K562 (cell line): ENCODE measurements at regions not wholly inside any gene's neighbourhood (a gene's known extent, or its start where the extent isn't known, plus 50 kb on each side); places are given as distances from the start of the nearest gene placed in this dataset.

Experiments
- ATAC-seq: fragments of 200-7000 bp; cut with Tn5 transposase; 3 replicates; pipeline ENCODE4 v1.9.1; 2020; ENCODE audit warnings: moderate library complexity
- BruUV-seq: library from RNA; stranded (reverse); fragments of 400-500 nt; replicated peaks from 2 replicates; lab custom pipeline; 2021; lab: Mats Ljungman, UMichigan
- CTCF ChIA-PET: fragments of 300-600 bp; formaldehyde crosslinking; extraction: SDS; loops from one replicate; lab custom pipeline; 2021; ENCODE audit warnings: low intra/inter-chr PET ratio; lab: Yijun Ruan, JAX
- POLR2A ChIA-PET: fragments of 300-600, 350-650 bp; sonication (Branson Sonifier 250); formaldehyde crosslinking; extraction: SDS; loops from one replicate; lab custom pipeline; 2021; ENCODE audit warnings: antibody characterized with exemption, inconsistent platforms; lab: Yijun Ruan, JAX
- DNase-seq, 4 experiments: peaks; one replicate each; pipeline versions ENCODE4 v3.0.0 to v3.0.0-alpha.2; 2011 to 2018; ENCODE audit warnings: low spot score in 3 of 4, mixed read lengths in 3 of 4; ENCODE audit errors: extremely low read depth in 1 of 4
- FAIRE-seq: peaks from 2 replicates; lab custom pipeline; 2011; peaks lifted over from hg19 to GRCh38; lab: Jason Lieb, UNC
- H2AFZ ChIP-seq: 2 replicates; pipeline ENCODE4 v1.6.0; 2011; ENCODE audit warnings: low read depth, low read length, control low read depth, inconsistent platforms
- H3K27ac ChIP-seq: fragments of 200-600 bp; 3 replicates; pipeline ENCODE4 v1.8.0; 2011; ENCODE audit warnings: low read depth, mild to moderate bottlenecking, control low read depth, inconsistent platforms, low read length, moderate library complexity, mixed read lengths; ENCODE audit errors: extremely low read depth
- H3K27me3 ChIP-seq, 2 experiments: fragments of 300-600 bp in 1 of 2; 2 replicates in 1 of 2; 3 replicates in 1 of 2; pipeline versions ENCODE4 v1.6.0 to v1.8.0; 2011; ENCODE audit warnings: inconsistent platforms in 2 of 2, low read length in 2 of 2, mild to moderate bottlenecking in 1 of 2, mixed read lengths in 1 of 2, moderate library complexity in 1 of 2; ENCODE audit not compliant: control insufficient read depth in 2 of 2, insufficient read depth in 2 of 2
- H3K36me3 ChIP-seq: fragments of 300-600 bp; 3 replicates; pipeline ENCODE4 v1.8.0; 2011; ENCODE audit warnings: mild to moderate bottlenecking, low read length, inconsistent platforms; ENCODE audit not compliant: control insufficient read depth, insufficient read depth
- H3K4me1 ChIP-seq, 2 experiments: fragments of 200-600 bp in 1 of 2; replicated peaks in 1 of 2; 2 replicates in 1 of 2; 3 replicates in 1 of 2; pipeline versions ENCODE4 v1.5.1 to v1.8.0; 2011; ENCODE audit warnings: inconsistent platforms in 2 of 2, low read length in 2 of 2, mild to moderate bottlenecking in 1 of 2, mixed read lengths in 1 of 2, moderate library complexity in 1 of 2; ENCODE audit not compliant: control insufficient read depth in 2 of 2, insufficient read depth in 2 of 2
- H3K4me2 ChIP-seq: 2 replicates; pipeline ENCODE4 v1.6.1; 2011; ENCODE audit warnings: low read length, control low read depth, inconsistent platforms, mixed read lengths; ENCODE audit not compliant: insufficient read depth
- H3K4me3 ChIP-seq: fragments of 200-600 bp; sonication (generic), shearing (Covaris generic); 2 replicates; pipeline ENCODE4 v1.5.1; 2016; ENCODE audit warnings: control low read depth, inconsistent platforms
- H3K79me2 ChIP-seq: fragments of 200-600 bp; 3 replicates; pipeline ENCODE4 v1.8.0; 2011; ENCODE audit warnings: low read length, inconsistent platforms; ENCODE audit not compliant: control insufficient read depth, insufficient read depth
- H3K9ac ChIP-seq, 2 experiments: 2 replicates each; pipeline versions ENCODE4 v1.6.0 to v1.6.1; 2011; ENCODE audit warnings: low read depth in 2 of 2, low read length in 2 of 2, control low read depth in 1 of 2, inconsistent platforms in 1 of 2, mild to moderate bottlenecking in 1 of 2, mixed read lengths in 1 of 2; ENCODE audit not compliant: insufficient read depth in 1 of 2
- H3K9me1 ChIP-seq: one replicate; pipeline ENCODE4 v1.6.0; 2011; ENCODE audit warnings: inconsistent platforms, mild to moderate bottlenecking, low read length, moderate library complexity; ENCODE audit not compliant: control insufficient read depth, insufficient read depth
- H3K9me3 ChIP-seq: replicated peaks from 2 replicates; pipeline ENCODE4 v1.5.1; 2011; ENCODE audit warnings: low read depth, low read length, inconsistent platforms; ENCODE audit not compliant: control insufficient read depth, insufficient read depth
- H4K20me1 ChIP-seq: replicated peaks from 2 replicates; pipeline ENCODE4 v1.6.1; 2011; ENCODE audit warnings: low read length, inconsistent platforms, mixed read lengths; ENCODE audit not compliant: control insufficient read depth, insufficient read depth
- CREB3 ChIP-seq: fragments of 450-650 bp; conservative IDR thresholded peaks from 2 replicates; pipeline ENCODE4 v1.6.1; 2016; ENCODE audit warnings: missing genetic modification characterization, low read depth, mild to moderate bottlenecking, missing compliant biosample characterization, moderate library complexity
- CREM ChIP-seq: IDR thresholded peaks from 2 replicates; pipeline ENCODE4 v1.6.1; 2014; ENCODE audit warnings: antibody characterized with exemption, low read depth
- DIDO1 ChIP-seq: fragments of 450-650 bp; IDR thresholded peaks from 2 replicates; pipeline ENCODE4 v1.6.1; 2016; ENCODE audit warnings: low read depth, missing biosample characterization, missing genetic modification characterization
- ELF1 ChIP-seq: fragments of 200-800 bp; sonication (Bioruptor generic); IDR thresholded peaks from 2 replicates; pipeline ENCODE4 v1.6.1; 2016; ENCODE audit warnings: missing genetic modification characterization, missing compliant biosample characterization
- ELK1 ChIP-seq: sonication (generic); formaldehyde crosslinking; IDR thresholded peaks from 2 replicates; pipeline ENCODE4 v1.8.1; 2022; ENCODE audit warnings: missing genetic modification reagents
- EP300 ChIP-seq: IDR thresholded peaks from 2 replicates; pipeline ENCODE4 v1.6.1; 2012; ENCODE audit warnings: low read length, improper control_type of control experiment
- ETV5 ChIP-seq: sonication (generic); formaldehyde crosslinking; IDR thresholded peaks from 2 replicates; pipeline ENCODE4 v1.4.0; 2020; ENCODE audit warnings: low read depth, mild to moderate bottlenecking, missing genetic modification reagents
- HINFP ChIP-seq: fragments of 450-650 bp; conservative IDR thresholded peaks from 2 replicates; pipeline ENCODE4 v1.6.1; 2016; ENCODE audit warnings: missing genetic modification characterization, low read depth, mild to moderate bottlenecking, control low read depth, missing compliant biosample characterization
- MAZ ChIP-seq, 2 experiments: fragments of 450-650 bp in 1 of 2; sonication (generic) in 1 of 2; formaldehyde crosslinking; IDR thresholded peaks in 1 of 2; conservative IDR thresholded peaks in 1 of 2; 2 replicates each; pipeline versions ENCODE4 v1.4.0 to v1.5.0; 2020; ENCODE audit warnings: mild to moderate bottlenecking in 1 of 2, missing genetic modification reagents in 1 of 2
- MBD2 ChIP-seq: sonication (generic); IDR thresholded peaks from 2 replicates; pipeline ENCODE4 v1.6.1; 2016; ENCODE audit warnings: low read depth, borderline replicate concordance
- TAF7 ChIP-seq: fragments of 450-650 bp; IDR thresholded peaks from 2 replicates; pipeline ENCODE4 v1.6.1; 2016; ENCODE audit warnings: missing genetic modification characterization, missing compliant biosample characterization
- YY1 ChIP-seq, 3 experiments: IDR thresholded peaks; 2 replicates each; pipeline ENCODE4 v1.6.1; 2011; ENCODE audit warnings: low read length in 2 of 3, mild to moderate bottlenecking in 2 of 3, moderate library complexity in 2 of 3, borderline replicate concordance in 1 of 3, control low read depth in 1 of 3, low read depth in 1 of 3; ENCODE audit not compliant: insufficient read depth in 3 of 3, insufficient replicate concordance in 2 of 3, control insufficient read depth in 1 of 3, insufficient read length in 1 of 3; ENCODE audit errors: extremely low read depth in 1 of 3
- ZNF3 ChIP-seq: fragments of 250-450 bp; sonication (Bioruptor Pico); IDR thresholded peaks from 2 replicates; pipeline ENCODE4 v1.5.0; 2021; ENCODE audit warnings: mild to moderate bottlenecking, moderate library complexity
- ZNF311 ChIP-seq: fragments of 250-450 bp; sonication (Bioruptor Pico); IDR thresholded peaks from 2 replicates; pipeline ENCODE4 v1.4.0; 2020; ENCODE audit warnings: mild to moderate bottlenecking, moderate library complexity
- ZNF592 ChIP-seq: fragments of 450-650 bp; IDR thresholded peaks from 2 replicates; pipeline ENCODE4 v1.6.1; 2017; ENCODE audit warnings: antibody characterized with exemption, mild to moderate bottlenecking
- WGBS: fragments of 100-300 bp; shearing (Covaris generic); methylation state at CpG from one replicate; pipeline ENCODE4 v1.1.6; 2016; ENCODE audit warnings: low coverage, mixed read lengths; ENCODE audit not compliant: insufficient coverage; ENCODE audit errors: missing lambda C conversion rate; 5-methylcytosine and 5-hydroxymethylcytosine counted together
- in situ Hi-C: fragments of 300-500 bp; cut with MboI; formaldehyde crosslinking; loops from 4 replicates; pipeline ENCODE4 v1.15.0; 2018; ENCODE audit warnings: inconsistent platforms, mixed read lengths
- intact Hi-C: fragments of 100-400 bp; cut with micrococcal nuclease; formaldehyde crosslinking; loops from 2 replicates; pipeline ENCODE4 v1.14.2; 2022

- BruUV-seq, result no TSS peak
- no peak for DNase-seq
- no peak for FAIRE-seq
- TF ChIP-seq ETV5 (CRISPR knock-in tag) (no peak), YY1 (IDR thresholded peaks at IDR 0.05; ENCODE audit: borderline replicate concordance in 1 of 3, control insufficient read depth in 1 of 3, extremely low read depth in 1 of 3, insufficient read depth in 3 of 3, insufficient read length in 1 of 3, insufficient replicate concordance in 2 of 3, low read depth in 1 of 3, low read length in 2 of 3) (no peak), HINFP (tag) (no peak), ELK1 (CRISPR knock-in tag) (no peak), MAZ (CRISPR knock-in tag; conservative IDR thresholded peaks at IDR 0.05 in 1 of 2, IDR thresholded peaks at IDR 0.05 in 1 of 2) (no peak), MBD2 (no peak), TAF7 (tag) (no peak), CREM (no peak), CREB3 (tag) (no peak), DIDO1 (tag) (no peak), ZNF3 (no peak), ELF1 (tag) (no peak), ZNF592 (no peak), EP300 (no peak), ZNF311 (CRISPR knock-in tag) (no peak)
Measured at GRCh38 chr1:177746155-177746554, 223.7 kb downstream of the SEC16B start.

More at GRCh38 chr1:177746155-177746554, 223.7 kb downstream of the SEC16B start:
- Histone ChIP-seq H3K79me2 (no peaks in the 10 kb centered on the region), H3K9me3 (peaks cover 4% of the 10 kb centered on the region; the same call in 1 of the 2 replicates), H3K36me3 (no peaks in the 10 kb centered on the region), H2AFZ (no peak overlapping the region), H3K27ac (no peak overlapping the region), H3K9me1 (no peaks in the 10 kb centered on the region), H3K9ac (no peak overlapping the region), H3K27me3 (no peaks in the 10 kb centered on the region), H3K4me1 (no peaks in the 10 kb centered on the region), H4K20me1 (no peaks in the 10 kb centered on the region), H3K4me3 (no peak overlapping the region), H3K4me2 (no peak overlapping the region)
- intact Hi-C loops (no loop called here), in situ Hi-C loops (no loop called here)
- ATAC-seq, result no peak
- 0% methylated on average over 3 of the region's 3 CpGs for WGBS
- POLR2A ChIA-PET, result no interaction called here
- CTCF ChIA-PET, result no interaction called here
